Endothelial cell of umbilical vein (primary cell): ENCODE measurements at regions not wholly inside any gene's neighbourhood (a gene's known extent, or its start where the extent isn't known, plus 50 kb on each side); places are given as distances from the start of the nearest gene placed in this dataset.

Source experiments
- BruUV-seq: library from RNA; stranded (reverse); fragments of 400-500 nt; replicated peaks from 2 replicates; lab custom pipeline; 2021; lab: Mats Ljungman, UMichigan
- CTCF ChIA-PET: fragments of 300-600, 350-600 bp; sonication (Branson Sonifier 250); formaldehyde crosslinking; loops from one replicate; lab custom pipeline; 2021; ENCODE audit warnings: antibody characterized with exemption, inconsistent platforms; lab: Charles Lee
- POLR2A ChIA-PET: fragments of 300-600, 350-600 bp; sonication (Branson Sonifier 250); formaldehyde crosslinking; loops from one replicate; lab custom pipeline; 2021; ENCODE audit warnings: antibody characterized with exemption, inconsistent platforms; lab: Charles Lee
- DNase-seq: peaks from one replicate; pipeline ENCODE4 v3.0.0-alpha.2; 2011; ENCODE audit warnings: low read depth, low spot score
- FAIRE-seq: peaks from 2 replicates; lab custom pipeline; 2011; peaks lifted over from hg19 to GRCh38; lab: Jason Lieb, UNC
- H2AFZ ChIP-seq: 2 replicates; pipeline ENCODE4 v1.6.0; 2012; ENCODE audit warnings: low read depth, low read length, control low read depth, inconsistent platforms
- H3K27ac ChIP-seq: 2 replicates; pipeline ENCODE4 v1.5.1; 2011; ENCODE audit warnings: low read depth, mild to moderate bottlenecking, control low read depth, low read length, moderate library complexity; ENCODE audit not compliant: insufficient read depth
- H3K27me3 ChIP-seq, 2 experiments: 2 replicates each; pipeline versions ENCODE4 v1.6.0 to v1.6.1; 2011; ENCODE audit warnings: low read length in 2 of 2, mixed read lengths in 1 of 2; ENCODE audit not compliant: control insufficient read depth in 2 of 2, insufficient read depth in 2 of 2
- H3K36me3 ChIP-seq, 2 experiments: 2 replicates in 1 of 2; 3 replicates in 1 of 2; pipeline ENCODE4 v1.5.1; 2011; ENCODE audit warnings: low read length in 2 of 2, mild to moderate bottlenecking in 1 of 2, moderate library complexity in 1 of 2; ENCODE audit not compliant: control insufficient read depth in 2 of 2, insufficient read depth in 2 of 2; ENCODE audit errors: extremely low read depth in 1 of 2
- H3K4me1 ChIP-seq: 3 replicates; pipeline ENCODE4 v1.5.1; 2011; ENCODE audit warnings: mild to moderate bottlenecking, low read length; ENCODE audit not compliant: control insufficient read depth, insufficient read depth; ENCODE audit errors: extremely low read depth
- H3K4me2 ChIP-seq: 2 replicates; pipeline ENCODE4 v1.6.1; 2011; ENCODE audit warnings: low read length, control low read depth, mixed read lengths; ENCODE audit not compliant: insufficient read depth
- H3K4me3 ChIP-seq, 3 experiments: fragments of 200-600 bp in 1 of 3; sonication (generic), shearing (Covaris generic) in 1 of 3; replicated peaks in 1 of 3; 2 replicates each; pipeline ENCODE4 v1.5.1; 2011 to 2016; ENCODE audit warnings: control low read depth in 3 of 3, low read length in 3 of 3, mild to moderate bottlenecking in 2 of 3, inconsistent platforms in 1 of 3, low read depth in 1 of 3, moderate library complexity in 1 of 3; ENCODE audit not compliant: insufficient read depth in 1 of 3
- H3K79me2 ChIP-seq: 2 replicates; pipeline ENCODE4 v1.6.0; 2012; ENCODE audit warnings: low read length, inconsistent platforms; ENCODE audit not compliant: control insufficient read depth, insufficient read depth
- H3K9ac ChIP-seq: replicated peaks from 2 replicates; pipeline ENCODE3; 2011; ENCODE audit warnings: low read length, control low read depth; ENCODE audit not compliant: insufficient read depth; ENCODE audit errors: extremely low read depth
- H3K9me1 ChIP-seq: replicated peaks from 3 replicates; pipeline ENCODE4 v1.6.0; 2011; ENCODE audit warnings: mild to moderate bottlenecking, low read length; ENCODE audit not compliant: control insufficient read depth, insufficient read depth; ENCODE audit errors: extremely low read depth
- H3K9me3 ChIP-seq: replicated peaks from 2 replicates; pipeline ENCODE4 v1.5.1; 2012; ENCODE audit warnings: low read length, inconsistent platforms; ENCODE audit not compliant: control insufficient read depth, insufficient read depth
- H4K20me1 ChIP-seq: replicated peaks from 2 replicates; pipeline ENCODE3; 2011; ENCODE audit warnings: mild to moderate bottlenecking, low read length; ENCODE audit not compliant: control insufficient read depth, insufficient read depth; ENCODE audit errors: extremely low read depth
- EZH2 ChIP-seq: IDR thresholded peaks from 2 replicates; pipeline ENCODE4 v1.6.1; 2012; ENCODE audit warnings: borderline replicate concordance, low read depth, mild to moderate bottlenecking, moderate library complexity, low read length, inconsistent platforms; ENCODE audit not compliant: severe bottlenecking
- FOS ChIP-seq: IDR thresholded peaks from 2 replicates; pipeline ENCODE4 v1.6.1; 2011; ENCODE audit warnings: mild to moderate bottlenecking, low read length, moderate library complexity, borderline replicate concordance; ENCODE audit not compliant: insufficient read depth
- GATA2 ChIP-seq: IDR thresholded peaks from 2 replicates; pipeline ENCODE4 v1.7.0; 2011; ENCODE audit warnings: low read depth, mild to moderate bottlenecking, moderate library complexity, mixed read lengths, low read length; ENCODE audit not compliant: insufficient read length, insufficient read depth
- JUN ChIP-seq: IDR thresholded peaks from 2 replicates; pipeline ENCODE4 v1.6.1; 2011; ENCODE audit warnings: borderline replicate concordance, low read depth; ENCODE audit not compliant: insufficient read length, insufficient read depth
- MYC ChIP-seq: IDR thresholded peaks from one replicate; pipeline ENCODE4 v1.6.1; 2011; ENCODE audit warnings: mild to moderate bottlenecking, low read depth, low read length
- POLR2A ChIP-seq: IDR thresholded peaks from 2 replicates; pipeline ENCODE4 v1.6.1; 2012; ENCODE audit warnings: low read depth, mild to moderate bottlenecking, control low read depth, low read length
- POLR2AphosphoS5 ChIP-seq: IDR thresholded peaks from 2 replicates; pipeline ENCODE4 v1.6.1; 2012; ENCODE audit warnings: low read depth, mild to moderate bottlenecking, control low read depth, low read length, moderate library complexity; ENCODE audit not compliant: insufficient read depth
- dilution Hi-C: fragments of 300-500 bp; cut with MboI; formaldehyde crosslinking; loops from one replicate; pipeline ENCODE4 v1.15.0; 2019; ENCODE audit warnings: low sequenced_read_pairs; ENCODE audit not compliant: extremely low pct_ligation_motif_present
- intact Hi-C: fragments of 100-400 bp; cut with micrococcal nuclease; formaldehyde crosslinking; loops from one replicate; pipeline ENCODE4 v1.10.0; 2022
- TF ChIP-seq, protein P1 (sequence below): IDR thresholded peaks from 2 replicates; pipeline ENCODE4 v1.6.1; 2011; ENCODE audit not compliant: insufficient read depth, insufficient read length
- TF ChIP-seq, protein P2 (sequence below), 2 donors: IDR thresholded peaks; 1 replicate in 1 of 2; 2 replicates in 1 of 2; pipeline ENCODE4 v1.5.1; 2011; ENCODE audit warnings: low read length in 2 of 2, mild to moderate bottlenecking in 2 of 2, moderate library complexity in 2 of 2, control low read depth in 1 of 2, inconsistent platforms in 1 of 2, low read depth in 1 of 2; ENCODE audit not compliant: insufficient read depth in 1 of 2; ENCODE audit errors: extremely low read depth in 1 of 2

DNA sequence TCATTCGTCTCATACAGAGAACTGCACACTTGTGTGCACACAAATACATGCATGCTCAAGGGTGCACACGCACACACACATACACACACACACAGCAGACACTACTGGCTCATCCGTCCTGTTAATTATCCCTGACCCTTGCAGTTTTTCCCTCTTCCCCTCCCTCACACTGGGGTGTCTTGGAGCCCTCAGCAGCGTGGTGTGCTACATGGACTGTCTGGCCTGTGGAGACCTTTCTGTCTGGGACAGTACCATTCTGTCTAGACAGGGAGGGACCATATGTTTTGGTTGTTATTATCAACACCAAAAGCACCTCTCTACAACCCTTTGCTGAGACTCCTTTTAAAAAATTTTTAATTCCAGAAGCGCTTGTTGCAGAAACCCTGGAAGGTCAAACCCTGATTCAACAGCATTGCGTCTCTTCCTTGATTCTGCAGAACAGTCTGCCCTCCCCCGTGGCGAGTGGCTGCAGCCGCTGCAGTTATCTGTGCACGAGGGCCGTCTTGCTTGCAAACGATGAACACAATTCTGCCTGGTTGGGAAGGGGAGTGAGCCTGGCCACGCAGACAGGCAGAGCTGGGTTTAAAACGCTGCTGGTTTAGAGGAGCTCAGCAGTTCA lies 374.0 kb downstream of the IRS2 start:
- BruUV-seq = no TSS peak
- DNase-seq = peak; percentile 5
- Histone ChIP-seq H3K79me2 (no peaks in the 10 kb centered on the region), H4K20me1 (no peaks in the 10 kb centered on the region), H2AFZ (no peak overlapping the region), H3K27ac (no peak overlapping the region), H3K4me3 (no peak overlapping the region), H3K9me3 (no peaks in the 10 kb centered on the region), H3K4me2 (no peak overlapping the region), H3K27me3 (no peaks in the 10 kb centered on the region), H3K9ac (no peak overlapping the region), H3K4me1 (no peaks in the 10 kb centered on the region), H3K9me1 (no peaks in the 10 kb centered on the region), H3K36me3 (no peaks in the 10 kb centered on the region)
- POLR2A ChIA-PET = no interaction called here
- CTCF ChIA-PET = interaction anchor here (1.5 kb wide), 1 partner anchor 13 kb away, joined by 5 read pairs; no protein-coding TSS in a partner anchor
- dilution Hi-C loops = no loop called here
- intact Hi-C loops = no loop called here
- no peak for TF ChIP-seq POLR2A
- TF ChIP-seq, protein P1, sequence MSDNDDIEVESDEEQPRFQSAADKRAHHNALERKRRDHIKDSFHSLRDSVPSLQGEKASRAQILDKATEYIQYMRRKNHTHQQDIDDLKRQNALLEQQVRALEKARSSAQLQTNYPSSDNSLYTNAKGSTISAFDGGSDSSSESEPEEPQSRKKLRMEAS = no peak
- no peak for FAIRE-seq

DNA sequence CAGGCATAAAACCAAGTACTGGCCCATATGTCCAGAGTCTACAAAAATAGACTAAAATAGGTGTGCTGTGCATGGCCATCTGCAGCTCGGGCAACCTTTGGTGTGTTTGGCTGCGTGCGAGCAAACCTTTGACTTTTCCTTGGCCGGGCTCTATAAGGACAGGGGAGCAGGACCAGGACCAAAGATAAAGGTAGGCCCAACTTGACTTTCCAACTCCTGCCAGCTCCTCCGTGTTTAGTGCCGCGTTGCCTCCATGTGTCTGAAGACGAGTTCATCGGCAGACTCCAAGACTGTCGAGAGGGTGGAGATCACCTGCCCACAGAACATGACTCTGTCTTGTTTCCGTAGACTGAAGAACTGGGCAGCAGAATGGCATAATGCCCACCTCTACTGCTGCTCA lies 375.5 kb downstream of the IRS2 start:
- TF ChIP-seq, protein P2, sequence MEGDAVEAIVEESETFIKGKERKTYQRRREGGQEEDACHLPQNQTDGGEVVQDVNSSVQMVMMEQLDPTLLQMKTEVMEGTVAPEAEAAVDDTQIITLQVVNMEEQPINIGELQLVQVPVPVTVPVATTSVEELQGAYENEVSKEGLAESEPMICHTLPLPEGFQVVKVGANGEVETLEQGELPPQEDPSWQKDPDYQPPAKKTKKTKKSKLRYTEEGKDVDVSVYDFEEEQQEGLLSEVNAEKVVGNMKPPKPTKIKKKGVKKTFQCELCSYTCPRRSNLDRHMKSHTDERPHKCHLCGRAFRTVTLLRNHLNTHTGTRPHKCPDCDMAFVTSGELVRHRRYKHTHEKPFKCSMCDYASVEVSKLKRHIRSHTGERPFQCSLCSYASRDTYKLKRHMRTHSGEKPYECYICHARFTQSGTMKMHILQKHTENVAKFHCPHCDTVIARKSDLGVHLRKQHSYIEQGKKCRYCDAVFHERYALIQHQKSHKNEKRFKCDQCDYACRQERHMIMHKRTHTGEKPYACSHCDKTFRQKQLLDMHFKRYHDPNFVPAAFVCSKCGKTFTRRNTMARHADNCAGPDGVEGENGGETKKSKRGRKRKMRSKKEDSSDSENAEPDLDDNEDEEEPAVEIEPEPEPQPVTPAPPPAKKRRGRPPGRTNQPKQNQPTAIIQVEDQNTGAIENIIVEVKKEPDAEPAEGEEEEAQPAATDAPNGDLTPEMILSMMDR (IDR thresholded peaks at IDR 0.05; ENCODE audit: extremely low read depth in 1 of 2, insufficient read depth in 1 of 2, low read depth in 1 of 2, low read length in 2 of 2) = no peak
- TF ChIP-seq GATA2 = no peak
- TF ChIP-seq EZH2 = no peak
- TF ChIP-seq, protein P1 = no peak
- no peak for TF ChIP-seq JUN
- no peak for TF ChIP-seq POLR2A
- TF ChIP-seq POLR2AphosphoS5 = no peak
- TF ChIP-seq MYC = no peak
- TF ChIP-seq FOS = no peak
- intact Hi-C loops = no loop called here

More for the DNA sequence above, 375.5 kb downstream of the IRS2 start:
- no peaks in the 10 kb centered on the region for H3K36me3 ChIP-seq
- FAIRE-seq = no peak
- H4K20me1 ChIP-seq = no peaks in the 10 kb centered on the region
- no peak overlapping the region for H3K9ac ChIP-seq
- H3K79me2 ChIP-seq = no peaks in the 10 kb centered on the region
- no peaks in the 10 kb centered on the region for H3K4me1 ChIP-seq
- dilution Hi-C loops = no loop called here
- no peak overlapping the region for H3K4me2 ChIP-seq
- no peaks in the 10 kb centered on the region for H3K9me1 ChIP-seq
- POLR2A ChIA-PET = no interaction called here
- no peaks in the 10 kb centered on the region for H3K9me3 ChIP-seq
- BruUV-seq = no TSS peak
- DNase-seq = no peak
- CTCF ChIA-PET = no interaction called here
- H3K27me3 ChIP-seq = no peaks in the 10 kb centered on the region
- no peak overlapping the region for H2AFZ ChIP-seq
- H3K27ac ChIP-seq = no peak overlapping the region
- H3K4me3 ChIP-seq = no peak overlapping the region
